HG03280 (cell line): ENCODE measurements at regions not wholly inside any gene's neighbourhood (a gene's known extent, or its start where the extent isn't known, plus 50 kb on each side); places are given as distances from the start of the nearest gene placed in this dataset.
A peak's percentile ranks its signal among the peaks of the same experiment; 100 is the strongest.
"Not testable (repeated sequence)": the region's sequence is repeated elsewhere in the genome, so short reads cannot be mapped to it uniquely, and the experiment has no call there.

ENCODE experiments used
- ATAC-seq: cut with Tn5 transposase; IDR thresholded peaks from one replicate; pipeline ENCODE4 v1.9.1; 2021; ENCODE audit warnings: mild to moderate bottlenecking, moderate library complexity; ENCODE audit not compliant: unreplicated experiment

DNA sequence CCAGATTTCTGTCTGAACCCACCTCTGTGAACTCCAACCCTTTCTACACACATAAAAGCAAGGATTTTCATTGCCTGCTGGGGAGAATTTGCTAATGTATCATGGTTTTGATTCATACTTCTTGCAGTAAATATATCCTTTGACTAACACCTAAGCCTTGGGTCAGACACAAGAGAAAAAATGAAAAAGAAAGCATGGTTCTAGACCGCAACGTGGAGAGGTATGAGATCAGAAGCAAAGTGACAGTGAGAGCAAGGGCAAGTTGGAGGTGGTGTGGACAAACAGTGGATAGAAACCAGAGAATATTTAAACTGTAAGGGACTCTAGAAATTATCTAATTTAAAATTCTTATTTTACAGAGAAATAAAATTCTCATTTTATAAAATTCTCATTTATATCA is 212.9 kb upstream of the SEMA6A start:
- no peak for ATAC-seq

DNA sequence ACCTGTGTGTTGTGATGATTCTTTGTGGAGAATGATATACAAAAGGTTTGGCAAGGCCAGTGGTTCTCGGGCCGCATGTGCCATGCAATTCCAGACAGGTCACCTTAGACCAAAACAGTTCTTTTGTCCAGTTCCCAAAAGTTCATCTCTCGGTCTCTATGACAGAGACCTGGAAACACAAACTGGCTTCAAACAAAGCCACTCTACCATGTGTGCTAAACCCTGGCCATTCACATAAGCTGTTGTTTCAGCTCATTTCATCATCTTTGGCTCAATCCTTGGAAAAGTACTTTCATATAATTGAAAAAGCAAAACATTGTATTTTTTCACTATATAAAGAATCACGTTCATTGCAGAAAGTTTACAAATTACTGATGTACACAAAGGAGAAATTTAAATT is 210.5 kb upstream of the SEMA6A start:
- ATAC-seq, result no peak

GRCh38 chr5:116779846-116780245 is 205.2 kb upstream of the SEMA6A start:
- no peak for ATAC-seq

GRCh38 chr5:116778651-116779280 is 204.1 kb upstream of the SEMA6A start:
- ATAC-seq, result no peak

GRCh38 chr5:116778032-116778431 is 203.4 kb upstream of the SEMA6A start:
- no peak for ATAC-seq

DNA sequence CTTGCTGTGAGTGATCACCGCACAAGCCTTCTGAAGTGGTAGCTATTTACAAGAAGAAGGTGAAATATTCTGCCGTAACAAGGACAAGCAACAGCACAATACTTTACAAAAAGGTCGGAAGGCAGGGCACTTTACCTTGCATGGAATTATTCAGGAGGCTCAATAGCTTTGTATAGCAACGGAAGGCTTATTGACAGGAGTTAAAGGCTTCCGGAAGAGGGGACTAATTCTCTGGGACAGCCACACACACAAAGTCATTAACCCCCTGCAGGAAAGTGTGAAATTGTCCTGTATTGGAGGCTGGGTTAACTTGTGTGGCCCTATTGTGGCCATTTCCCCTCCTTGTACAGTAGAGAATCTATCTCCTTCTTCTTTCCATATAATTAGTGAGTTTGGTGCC is 199.3 kb upstream of the SEMA6A start:
- no peak for ATAC-seq

- ATAC-seq, result no peak
Observed at GRCh38 chr5:116772806-116773205, 198.2 kb upstream of the SEMA6A start.

DNA sequence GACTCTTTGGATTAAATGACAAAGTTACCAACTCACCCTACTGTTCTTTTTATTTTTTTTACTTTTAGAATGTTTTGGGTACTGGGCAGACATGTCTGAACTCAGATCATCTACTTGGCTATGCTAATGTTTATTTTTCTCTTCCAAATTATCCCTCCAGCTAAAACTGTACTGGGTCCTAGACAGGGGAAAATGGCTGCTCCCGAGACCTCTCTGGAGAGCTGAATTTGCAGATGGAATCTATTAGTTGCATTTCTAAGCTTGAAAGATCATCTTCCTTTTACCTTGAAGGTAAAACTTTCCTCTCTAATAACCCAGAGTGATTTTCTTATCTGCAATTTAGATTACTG is 197.5 kb upstream of the SEMA6A start:
- ATAC-seq, result no peak

GRCh38 chr5:116771466-116772151 is 197.0 kb upstream of the SEMA6A start:
- ATAC-seq, result no peak

DNA sequence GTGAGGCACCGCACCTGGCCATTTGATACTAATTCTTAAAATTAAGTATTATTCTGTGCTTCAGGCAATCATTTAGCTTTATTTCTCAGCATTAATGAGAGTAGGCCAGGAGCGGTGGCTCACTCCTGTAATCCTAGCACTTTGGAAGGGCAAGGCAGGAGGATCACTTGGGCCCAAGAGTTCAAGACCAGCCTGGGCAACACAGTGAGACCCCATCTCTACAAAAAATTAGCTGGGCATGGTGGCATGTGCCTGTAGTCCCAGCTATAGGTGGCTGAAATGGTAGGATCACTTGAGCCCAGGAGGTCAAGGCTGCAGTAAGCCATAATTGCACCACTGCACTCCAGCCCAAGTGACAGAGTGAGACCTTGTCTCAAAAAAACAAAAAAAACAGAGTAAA is 195.3 kb upstream of the SEMA6A start:
- not testable (repeated sequence) for ATAC-seq

- no peak for ATAC-seq
Observed at GRCh38 chr5:116769470-116769869, 194.8 kb upstream of the SEMA6A start.

DNA sequence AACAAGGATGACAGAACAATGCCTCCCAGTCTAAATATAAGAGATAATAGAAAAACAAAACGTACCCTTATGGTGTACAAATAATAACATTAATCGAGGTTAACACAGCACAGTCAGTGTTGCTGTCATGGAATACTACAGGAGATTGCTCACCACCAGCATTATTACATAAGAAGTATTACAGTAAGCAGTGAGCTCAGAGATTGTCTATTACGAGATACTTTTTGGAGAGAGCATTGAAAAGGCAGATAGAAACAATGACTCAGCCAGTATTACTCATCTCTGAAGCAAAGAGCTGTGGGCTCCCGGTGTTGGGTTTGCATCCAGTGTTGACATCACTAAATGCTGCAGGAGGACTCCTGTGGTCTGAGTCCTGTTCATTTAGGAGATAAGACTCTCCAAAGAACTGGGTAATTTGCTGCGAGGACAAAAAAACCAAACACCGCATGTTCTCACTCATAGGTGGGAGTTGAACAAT is 191.9 kb upstream of the SEMA6A start:
- peak; percentile 48 for ATAC-seq

DNA sequence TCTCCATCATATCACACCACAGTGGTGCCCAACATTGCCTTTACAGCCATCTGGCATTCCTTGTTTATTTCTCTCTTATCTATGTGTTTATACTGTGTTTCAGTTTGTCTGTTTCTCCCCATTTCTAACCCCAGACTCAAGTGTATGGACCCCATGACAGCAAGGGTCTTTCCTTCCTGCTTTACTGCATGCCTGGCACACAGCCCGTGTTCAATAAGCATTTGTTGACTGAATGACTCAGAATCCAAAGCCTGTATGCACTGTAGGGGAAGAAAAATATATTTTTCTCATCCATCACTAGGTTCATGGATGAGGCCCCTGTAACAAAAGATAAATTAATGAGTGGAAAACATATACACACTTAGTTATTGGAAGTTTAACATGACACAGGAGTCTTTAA is 190.8 kb upstream of the SEMA6A start:
- ATAC-seq, result no peak

DNA sequence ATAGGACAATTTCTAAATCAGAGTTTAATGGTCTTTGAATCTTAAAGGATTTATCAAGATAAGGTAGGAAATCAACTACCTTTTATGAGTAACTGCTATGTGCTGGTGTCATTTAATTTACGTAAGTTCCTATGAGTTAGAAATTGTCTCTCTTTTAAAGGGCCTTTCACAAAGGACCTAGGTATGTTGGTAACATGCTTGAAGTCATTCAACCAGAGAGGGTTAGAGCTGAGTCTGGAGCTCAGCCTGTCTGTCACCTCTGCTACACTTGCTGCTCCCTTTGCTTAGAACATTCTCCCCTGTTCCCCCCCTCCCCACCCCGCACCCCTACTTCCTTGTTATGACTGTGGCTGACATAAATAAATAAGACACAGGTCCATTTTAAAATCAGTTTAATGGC is 190.3 kb upstream of the SEMA6A start:
- no peak for ATAC-seq

DNA sequence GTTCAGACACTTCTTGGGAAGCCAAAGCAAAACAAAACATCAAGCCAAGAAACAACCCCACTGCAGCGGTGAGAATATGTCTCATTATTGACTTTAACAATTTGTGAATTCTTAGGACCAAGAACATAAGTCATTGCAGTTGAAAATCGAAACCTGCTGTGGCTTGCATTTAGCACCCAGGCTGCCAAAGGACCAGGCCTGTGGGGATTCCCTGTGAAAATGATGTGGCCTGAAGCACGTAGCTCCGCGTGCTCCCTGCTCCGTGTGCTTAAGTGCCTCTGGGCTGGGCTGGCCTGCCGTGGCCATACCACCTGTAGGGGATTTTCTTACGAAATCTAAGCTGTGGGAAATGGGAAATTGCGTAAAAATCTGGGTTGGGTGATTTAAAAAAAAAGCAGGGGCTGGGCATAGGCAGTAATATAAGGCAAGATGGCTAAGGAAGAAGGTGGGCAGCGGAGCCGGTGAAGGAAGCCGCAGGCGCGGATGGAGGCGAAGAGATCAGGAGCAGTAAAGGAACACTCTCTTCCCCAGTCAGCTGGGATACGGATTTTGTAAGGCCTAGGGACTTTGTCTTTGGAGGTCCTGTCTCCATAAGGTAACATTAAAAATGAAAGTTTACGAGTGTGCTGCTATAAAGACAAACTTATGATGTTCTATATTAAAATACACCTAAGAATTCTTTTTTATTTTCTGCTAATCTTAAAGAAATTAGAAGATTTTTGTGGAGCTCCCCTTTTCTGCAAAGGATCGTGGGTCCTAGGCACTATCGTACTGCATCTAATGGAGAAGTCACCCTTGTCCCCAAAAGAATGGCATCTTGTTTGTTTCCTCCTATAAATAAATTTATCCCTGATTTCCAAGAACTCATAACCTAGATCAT is 189.6 kb upstream of the SEMA6A start:
- ATAC-seq, result peak; percentile 65

GRCh38 chr5:116759860-116760640 is 185.4 kb upstream of the SEMA6A start:
- ATAC-seq, result no peak

- no peak for ATAC-seq
Observed at GRCh38 chr5:116757326-116757725, 182.7 kb upstream of the SEMA6A start.

DNA sequence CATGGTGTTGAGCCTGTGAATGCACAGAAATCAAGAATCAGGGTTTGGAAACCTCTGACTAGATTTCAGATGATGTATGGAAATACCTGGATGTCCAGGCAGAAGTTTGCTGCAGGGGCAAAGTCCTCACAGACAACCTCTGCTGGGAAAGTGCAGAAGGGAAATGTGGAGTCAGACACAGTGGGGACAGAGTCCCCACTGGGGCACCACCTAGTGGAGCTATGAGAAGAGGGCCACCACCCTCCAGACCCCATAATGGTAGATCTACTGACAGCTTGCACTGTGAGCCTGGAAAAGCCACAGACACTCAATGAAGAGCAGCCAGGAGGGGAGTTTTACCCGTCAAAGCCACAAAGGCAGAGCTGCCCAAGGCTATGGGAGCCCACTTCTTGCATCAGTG is 181.9 kb upstream of the SEMA6A start:
- ATAC-seq, result no peak

DNA sequence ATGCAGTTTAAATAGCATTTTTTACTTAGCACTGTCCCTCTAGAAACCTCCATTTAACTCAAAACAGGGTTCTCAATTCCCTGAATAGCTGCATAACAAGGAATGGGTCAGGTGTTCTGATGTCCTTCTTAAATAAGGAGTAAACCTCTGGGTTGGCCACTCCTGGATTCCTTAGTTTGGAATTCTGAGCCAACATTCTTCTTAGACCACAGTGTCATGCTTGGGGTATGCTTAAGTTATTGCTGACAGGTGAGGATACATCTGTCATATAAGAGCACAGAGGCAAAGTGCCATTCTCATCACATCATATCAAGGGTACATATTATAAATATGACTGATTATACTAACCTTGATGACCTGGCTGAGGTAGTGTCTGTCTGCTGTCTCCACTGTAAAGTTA is 179.9 kb upstream of the SEMA6A start:
- ATAC-seq, result no peak

DNA sequence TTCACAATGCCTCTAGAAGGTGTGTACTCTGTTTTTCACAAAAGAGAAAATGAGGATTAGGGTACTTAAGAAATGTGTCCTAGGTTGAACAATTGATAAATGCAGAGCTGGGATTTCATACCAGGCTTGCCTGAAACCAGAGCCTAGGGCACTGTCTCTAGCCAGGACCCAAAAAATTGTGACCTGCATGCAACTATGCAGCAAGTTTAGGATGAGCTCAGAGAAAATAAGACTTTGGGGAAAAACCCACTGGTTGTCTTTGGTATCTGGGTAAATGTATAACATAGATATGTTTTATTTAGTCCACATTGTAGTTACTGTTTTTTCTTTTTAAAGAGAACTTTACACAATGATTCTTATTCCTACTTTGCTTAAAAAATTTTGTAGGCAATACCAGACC is 177.1 kb upstream of the SEMA6A start:
- no peak for ATAC-seq
